T-helper 1 cell (primary cell): ENCODE measurements at regions not wholly inside any gene's neighbourhood (a gene's known extent, or its start where the extent isn't known, plus 50 kb on each side); places are given as distances from the start of the nearest gene placed in this dataset.

Experiments used
- DNase-seq, 5 donors: peaks; one replicate each; pipeline ENCODE4 v3.0.0-alpha.2; 2012 to 2020

DNA sequence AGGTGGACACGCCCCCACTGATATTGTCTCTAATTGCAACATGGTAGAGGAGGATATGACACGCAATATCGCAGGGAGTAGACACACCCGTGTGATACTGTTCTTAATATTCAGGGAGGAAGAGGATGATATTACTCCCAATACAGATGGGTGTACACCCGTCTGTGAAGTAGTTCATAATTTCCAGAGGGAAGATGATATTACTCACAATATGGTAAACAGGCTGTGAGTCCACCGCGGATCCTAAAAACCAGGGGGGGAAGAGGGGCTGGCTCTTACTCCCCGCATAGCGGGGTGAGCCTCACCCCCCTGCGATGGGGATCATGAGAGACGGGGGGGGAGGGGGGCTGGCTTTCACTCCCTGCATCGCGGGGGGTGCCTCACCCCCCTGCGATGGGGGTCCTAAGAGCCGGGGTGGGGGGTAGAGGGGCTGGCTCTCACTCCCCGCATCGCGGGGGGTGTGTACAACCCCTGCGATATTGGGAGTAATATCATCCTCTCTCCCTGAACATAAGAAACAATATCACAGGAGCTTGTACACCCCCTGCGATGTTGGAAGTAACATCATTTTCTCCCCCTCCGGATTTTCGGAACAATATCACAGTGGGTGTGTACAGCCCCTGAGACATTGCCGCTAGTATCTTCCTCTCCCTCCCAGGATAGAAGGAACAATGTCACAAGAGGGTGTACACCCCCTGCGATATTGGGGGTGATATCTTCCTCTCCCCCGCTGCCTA lies 52.2 kb upstream of the FRG2C start:
- DNase-seq = peak in 1 of 5 donors; percentile 28
